LNCaP clone FGC (cell line): ENCODE measurements at regions not wholly inside any gene's neighbourhood (a gene's known extent, or its start where the extent isn't known, plus 50 kb on each side); places are given as distances from the start of the nearest gene placed in this dataset.

Experiments
- DNase-seq: peaks from one replicate; pipeline ENCODE4 v3.0.0-alpha.2; 2011; ENCODE audit warnings: low read depth
- H3K4me3 ChIP-seq: 2 replicates; pipeline ENCODE4 v1.5.1; 2011; ENCODE audit warnings: mild to moderate bottlenecking, low read depth, low read length, control low read depth
- CTCF ChIP-seq: IDR thresholded peaks from 2 replicates; pipeline ENCODE4 v1.5.1; 2012; ENCODE audit warnings: mild to moderate bottlenecking; ENCODE audit not compliant: control insufficient read depth, insufficient read depth; ENCODE audit errors: extremely low read depth

DNA sequence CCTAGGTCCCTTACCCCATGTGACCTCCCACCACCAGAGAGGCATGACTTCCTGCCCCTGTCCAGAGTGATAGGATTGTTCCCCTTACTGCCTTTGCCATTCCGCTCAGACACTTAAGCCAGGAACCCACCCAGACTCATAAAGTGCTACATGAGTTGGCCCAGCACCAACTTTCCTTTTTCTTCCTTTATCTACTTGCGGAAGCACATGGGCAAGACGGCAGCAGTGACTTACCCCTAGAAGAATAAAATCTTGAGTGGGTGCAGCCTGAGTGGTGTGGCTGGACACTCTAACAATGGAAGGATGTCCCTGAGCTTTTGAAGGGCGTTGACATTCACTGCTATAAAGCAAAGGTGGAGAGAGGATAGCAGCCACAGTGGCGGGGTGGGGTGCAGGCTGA lies 100.1 kb downstream of the MAB21L3 start:
- no peak for DNase-seq
- no peak overlapping the region for H3K4me3 ChIP-seq
- no peak for TF ChIP-seq CTCF

- no peak for DNase-seq
- TF ChIP-seq CTCF: no peak
- H3K4me3 ChIP-seq: no peak overlapping the region
These were observed 107.7 kb downstream of the MAB21L3 start for GRCh38 chr1:116218922-116219321.

DNA sequence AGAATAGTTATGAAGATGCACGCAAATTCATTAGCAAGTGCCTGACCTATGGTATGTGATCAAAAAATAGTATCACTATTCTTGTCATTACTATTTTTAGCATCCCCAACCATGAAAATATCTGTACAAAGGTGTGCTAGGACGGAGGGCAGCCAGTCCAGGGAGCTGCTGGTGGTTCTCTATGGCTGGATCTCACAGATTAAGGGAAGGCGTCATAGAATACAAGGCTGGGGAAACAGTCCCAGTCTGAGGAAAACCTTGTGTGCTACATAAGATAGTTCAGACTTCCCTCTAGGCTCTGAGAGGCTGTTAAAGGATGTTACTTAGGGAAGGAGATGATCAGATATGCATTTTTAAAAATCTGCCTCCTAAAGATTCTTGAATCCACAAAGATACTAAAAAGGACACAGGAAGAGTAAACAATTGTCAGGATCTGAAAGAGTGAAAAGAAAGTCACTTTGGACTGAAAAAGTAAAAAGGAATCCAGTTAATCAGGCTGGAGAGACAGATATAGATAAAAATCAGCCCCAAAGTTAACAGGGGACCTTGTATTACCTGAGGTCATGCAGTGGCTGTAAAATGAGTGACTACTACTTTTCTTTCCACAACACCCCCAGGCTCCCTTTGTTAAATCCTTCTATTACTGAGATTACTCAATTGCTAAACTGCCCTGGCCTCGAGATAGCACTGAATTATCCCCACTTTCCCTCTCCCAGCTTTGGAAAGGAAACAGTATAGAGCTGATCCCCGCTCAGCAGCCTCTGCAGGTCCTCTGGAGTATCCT lies 108.6 kb downstream of the MAB21L3 start:
- H3K4me3 ChIP-seq: no peak overlapping the region
- DNase-seq: no peak
- no peak for TF ChIP-seq CTCF

GRCh38 chr1:116224111-116224510 lies 112.9 kb downstream of the MAB21L3 start:
- no peak for DNase-seq
- TF ChIP-seq CTCF: no peak
- no peak overlapping the region for H3K4me3 ChIP-seq

DNA sequence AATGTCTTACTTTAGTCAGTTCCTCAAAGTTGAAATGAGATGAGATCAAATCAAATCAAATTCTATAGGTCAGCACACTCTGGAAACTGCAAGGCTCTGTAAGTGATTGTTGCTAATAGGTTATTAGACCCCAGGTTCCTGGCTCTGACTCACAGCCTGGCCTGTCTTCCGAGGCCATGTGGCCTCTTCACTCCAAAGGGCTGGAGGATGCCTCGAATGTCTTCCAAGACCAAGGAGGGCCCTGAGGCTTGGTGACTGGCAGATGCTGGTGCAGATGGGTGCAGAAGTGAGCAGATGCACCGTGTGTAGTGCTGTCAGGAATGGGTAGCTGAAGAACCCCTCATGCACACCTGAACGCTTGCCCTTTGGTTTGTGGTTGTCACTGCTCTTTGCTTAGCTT lies 113.4 kb downstream of the MAB21L3 start:
- no peak for DNase-seq
- TF ChIP-seq CTCF: no peak
- no peak overlapping the region for H3K4me3 ChIP-seq

DNA sequence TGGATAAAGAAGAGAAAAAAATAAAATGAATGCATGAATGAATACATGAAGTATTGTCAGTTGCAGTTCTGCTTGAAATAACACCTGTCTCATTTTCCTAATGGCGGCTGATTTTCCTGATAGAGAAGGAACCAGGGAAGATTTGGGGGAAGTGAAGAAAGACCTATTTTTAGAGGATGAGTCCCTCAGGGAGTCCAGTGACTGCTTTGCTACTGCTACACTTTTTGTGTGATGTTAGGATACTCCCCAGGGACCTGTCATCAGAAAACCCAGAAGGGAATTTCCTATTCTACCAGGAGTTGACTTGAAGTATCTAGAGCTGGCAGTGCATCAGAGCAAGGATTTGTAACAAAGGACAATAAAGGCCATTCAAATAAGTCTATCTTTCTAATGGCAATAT lies 114.8 kb downstream of the MAB21L3 start:
- no peak for DNase-seq
- no peak overlapping the region for H3K4me3 ChIP-seq
- no peak for TF ChIP-seq CTCF

DNA sequence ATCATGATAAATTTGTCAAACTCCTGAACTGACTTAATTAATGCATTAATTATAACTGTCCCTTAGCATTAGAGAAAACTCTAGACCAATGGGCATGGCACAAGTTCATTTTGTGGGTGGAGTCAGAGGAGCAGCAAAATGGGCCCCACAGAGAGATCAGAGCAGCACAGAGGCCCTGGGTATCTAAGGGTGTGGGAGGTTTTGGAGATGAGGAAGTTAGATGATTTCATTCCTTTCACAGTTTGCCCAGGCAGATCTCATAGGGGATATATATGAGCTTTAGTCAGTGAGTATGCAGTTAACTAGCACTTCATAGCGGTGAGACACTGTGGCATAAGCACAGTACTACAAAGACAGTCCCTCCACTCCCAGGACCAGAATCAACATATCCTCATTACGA lies 117.3 kb downstream of the MAB21L3 start:
- no peak for TF ChIP-seq CTCF
- no peak for DNase-seq
- H3K4me3 ChIP-seq: no peak overlapping the region
